ENCODE measurements at regions not wholly inside any gene's neighbourhood (a gene's known extent, or its start where the extent isn't known, plus 50 kb on each side); places are given as distances from the start of the nearest gene placed in this dataset.

DNA sequence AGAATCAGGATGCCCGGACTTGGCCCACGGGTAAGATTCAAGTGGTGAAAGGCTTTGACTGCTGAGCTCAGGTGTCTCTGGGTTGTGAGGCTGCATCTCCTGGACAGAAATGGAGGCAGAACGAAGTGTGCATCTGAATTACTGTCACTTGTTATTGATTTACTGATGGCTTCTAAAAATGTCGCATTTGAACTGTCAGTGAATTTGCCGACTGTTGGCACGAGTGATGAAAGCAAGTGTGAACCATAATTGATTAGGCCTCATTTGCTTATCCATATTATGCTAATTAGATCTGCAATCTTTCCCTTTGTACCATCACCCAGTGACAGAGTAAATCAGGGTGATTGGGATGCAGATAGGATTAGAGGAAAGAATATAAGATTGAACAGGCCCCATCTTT, 252.4 kb downstream of the NUF2 start:
- TF ChIP-seq, protein P1, sequence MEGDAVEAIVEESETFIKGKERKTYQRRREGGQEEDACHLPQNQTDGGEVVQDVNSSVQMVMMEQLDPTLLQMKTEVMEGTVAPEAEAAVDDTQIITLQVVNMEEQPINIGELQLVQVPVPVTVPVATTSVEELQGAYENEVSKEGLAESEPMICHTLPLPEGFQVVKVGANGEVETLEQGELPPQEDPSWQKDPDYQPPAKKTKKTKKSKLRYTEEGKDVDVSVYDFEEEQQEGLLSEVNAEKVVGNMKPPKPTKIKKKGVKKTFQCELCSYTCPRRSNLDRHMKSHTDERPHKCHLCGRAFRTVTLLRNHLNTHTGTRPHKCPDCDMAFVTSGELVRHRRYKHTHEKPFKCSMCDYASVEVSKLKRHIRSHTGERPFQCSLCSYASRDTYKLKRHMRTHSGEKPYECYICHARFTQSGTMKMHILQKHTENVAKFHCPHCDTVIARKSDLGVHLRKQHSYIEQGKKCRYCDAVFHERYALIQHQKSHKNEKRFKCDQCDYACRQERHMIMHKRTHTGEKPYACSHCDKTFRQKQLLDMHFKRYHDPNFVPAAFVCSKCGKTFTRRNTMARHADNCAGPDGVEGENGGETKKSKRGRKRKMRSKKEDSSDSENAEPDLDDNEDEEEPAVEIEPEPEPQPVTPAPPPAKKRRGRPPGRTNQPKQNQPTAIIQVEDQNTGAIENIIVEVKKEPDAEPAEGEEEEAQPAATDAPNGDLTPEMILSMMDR (IDR thresholded peaks at IDR 0.05; ENCODE audit: low read depth, low read length), result no peak
- TF ChIP-seq EZH2phosphoT487 (IDR thresholded peaks at IDR 0.05; ENCODE audit: low read depth), result no peak
